ENCODE measurements at regions not wholly inside any gene's neighbourhood (a gene's known extent, or its start where the extent isn't known, plus 50 kb on each side); places are given as distances from the start of the nearest gene placed in this dataset.

DNA sequence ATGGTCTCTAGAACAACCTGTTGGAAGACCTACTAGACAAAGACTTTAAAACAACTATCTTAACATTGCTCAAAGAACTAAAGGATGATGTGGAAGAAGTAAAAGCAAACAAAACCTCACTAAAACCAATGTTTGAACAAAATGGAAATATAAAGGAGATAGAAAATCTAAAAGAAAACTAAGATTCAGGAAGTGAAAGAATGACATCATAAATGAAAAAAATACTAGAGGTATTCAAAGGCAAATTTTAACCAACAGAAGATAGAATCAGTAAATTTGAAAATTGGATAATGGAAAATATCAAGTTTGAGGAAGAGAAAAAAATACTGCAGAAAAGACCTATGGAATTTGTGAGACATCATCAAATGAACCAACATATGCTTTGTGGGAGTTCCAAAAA is 914.1 kb upstream of the GJE1 start:
- POLR2A ChIA-PET: no interaction called here
- CTCF ChIA-PET: no interaction called here
- DNase-seq (ENCODE audit: extremely low spot score): no peak
- no peak for TF ChIP-seq CTCF (IDR thresholded peaks at IDR 0.05; ENCODE audit: control extremely low read depth, extremely low read depth, low read depth, missing control alignments)

- POLR2A ChIA-PET: no interaction called here
- CTCF ChIA-PET: no interaction called here
- TF ChIP-seq CTCF (IDR thresholded peaks at IDR 0.05; ENCODE audit: control extremely low read depth, extremely low read depth, low read depth, missing control alignments): no peak
- no peak for DNase-seq (ENCODE audit: extremely low spot score)
Observed at GRCh38 chr6:141216726-141217125, 916.0 kb upstream of the GJE1 start.

DNA sequence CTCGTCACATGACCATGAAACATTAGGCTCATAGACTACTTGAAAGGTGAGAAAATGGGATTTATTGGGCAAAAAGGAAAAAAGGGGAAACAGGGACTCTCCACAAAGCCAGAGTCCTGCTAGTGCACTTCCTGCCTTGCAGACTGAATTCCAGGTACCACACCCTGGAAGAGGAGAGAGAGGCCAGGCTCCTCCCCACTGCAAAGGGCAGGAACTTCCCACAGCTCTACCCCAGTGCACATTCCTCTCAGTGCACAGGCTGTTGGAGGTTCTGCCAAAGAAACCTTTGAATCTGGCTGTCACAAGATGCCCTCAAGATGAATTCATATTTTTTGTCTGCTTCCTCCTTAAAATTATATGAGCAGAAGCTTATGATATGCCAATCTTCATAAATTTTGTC is 920.4 kb upstream of the GJE1 start:
- CTCF ChIA-PET: no interaction called here
- POLR2A ChIA-PET: no interaction called here
- no peak for TF ChIP-seq CTCF (IDR thresholded peaks at IDR 0.05; ENCODE audit: control extremely low read depth, extremely low read depth, low read depth, missing control alignments)
- DNase-seq (ENCODE audit: extremely low spot score): no peak

DNA sequence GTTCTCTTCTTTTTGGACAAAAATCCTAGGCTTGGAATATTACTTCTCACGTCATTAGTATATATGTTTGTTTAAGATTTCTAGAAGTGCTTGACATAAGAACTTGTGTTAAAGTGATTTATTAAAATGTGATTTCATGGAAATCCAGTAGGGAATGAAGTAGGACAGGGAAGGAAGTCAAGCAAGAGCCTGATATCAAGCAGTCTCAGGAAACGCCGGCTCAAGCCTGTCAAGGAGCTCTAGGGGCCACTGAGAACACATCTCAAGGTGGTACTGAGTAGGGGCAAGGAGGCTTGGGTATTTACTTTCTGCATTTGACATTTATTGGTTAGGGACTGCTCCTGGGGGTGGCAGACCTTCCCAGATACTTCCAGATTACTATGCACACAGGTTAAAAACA is 920.9 kb upstream of the GJE1 start:
- ChIA-PET POLR2A (no interaction called here), CTCF (no interaction called here)
- DNase-seq (ENCODE audit: extremely low spot score): no peak
- TF ChIP-seq CTCF (IDR thresholded peaks at IDR 0.05; ENCODE audit: control extremely low read depth, extremely low read depth, low read depth, missing control alignments): no peak

DNA sequence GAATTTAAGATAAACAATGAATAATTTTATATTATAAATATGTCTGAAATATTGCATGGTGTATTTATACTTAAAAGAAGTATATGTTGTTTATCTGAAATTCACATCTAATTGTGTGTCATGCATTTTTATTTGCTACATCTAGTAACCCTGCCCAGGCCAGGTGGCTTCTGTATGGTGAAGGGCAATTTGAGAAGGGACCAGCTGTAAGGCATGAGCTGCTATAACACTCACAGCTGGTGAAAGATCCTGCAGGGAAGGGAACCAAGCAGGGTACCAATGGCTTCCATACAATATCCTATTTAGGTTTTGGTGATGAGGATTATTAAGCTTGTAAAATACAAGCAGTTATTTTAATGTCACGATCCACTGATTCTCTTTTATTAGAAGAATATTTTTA is 921.8 kb upstream of the GJE1 start:
- no peak for DNase-seq (ENCODE audit: extremely low spot score)
- CTCF ChIA-PET: interaction anchor here (0.7 to 1.1 kb wide), 2 partner anchors 24 to 26 kb away, joined by 3 to 4 read pairs; no protein-coding TSS in a partner anchor
- POLR2A ChIA-PET: no interaction called here
- no peak for TF ChIP-seq CTCF (IDR thresholded peaks at IDR 0.05; ENCODE audit: control extremely low read depth, extremely low read depth, low read depth, missing control alignments)

GRCh38 chr6:141209890-141210289 is 922.8 kb upstream of the GJE1 start:
- CTCF ChIA-PET: no interaction called here
- TF ChIP-seq CTCF (IDR thresholded peaks at IDR 0.05; ENCODE audit: control extremely low read depth, extremely low read depth, low read depth, missing control alignments): no peak
- POLR2A ChIA-PET: no interaction called here
- DNase-seq (ENCODE audit: extremely low spot score): no peak

- ChIA-PET POLR2A (no interaction called here), CTCF (no interaction called here)
- TF ChIP-seq CTCF (IDR thresholded peaks at IDR 0.05; ENCODE audit: control extremely low read depth, extremely low read depth, low read depth, missing control alignments): no peak
- DNase-seq (ENCODE audit: extremely low spot score): no peak
Observed at GRCh38 chr6:141208101-141208500, 924.6 kb upstream of the GJE1 start.
